ENCODE measurements at regions not wholly inside any gene's neighbourhood (a gene's known extent, or its start where the extent isn't known, plus 50 kb on each side); places are given as distances from the start of the nearest gene placed in this dataset.
A peak's percentile ranks its signal among the peaks of the same experiment; 100 is the strongest.

GRCh38 chr5:158027806-158028775 lies 169.1 kb upstream of the CLINT1 start:
- no peak for DNase-seq (ENCODE audit: low spot score)
- Mint-ChIP-seq H3K27ac (ENCODE audit: unreplicated experiment) (no peak overlapping the region), H3K36me3 (ENCODE audit: low read depth) (no peaks in the 10 kb centered on the region), H3K4me1 (ENCODE audit: low read depth) (peaks cover 25% of the 10 kb centered on the region), H3K4me3 (ENCODE audit: unreplicated experiment) (no peak overlapping the region), H3K27me3 (ENCODE audit: low read depth) (peaks cover 8% of the 10 kb centered on the region), H3K9me3 (ENCODE audit: low read depth) (no peaks in the 10 kb centered on the region)
- TF ChIP-seq CTCF (IDR thresholded peaks at IDR 0.05): no peak

- peaks cover 25% of the 10 kb centered on the region for H3K4me1 Mint-ChIP-seq (ENCODE audit: low read depth)
- no peak for TF ChIP-seq CTCF (IDR thresholded peaks at IDR 0.05)
- DNase-seq (ENCODE audit: low spot score): no peak
Measured at GRCh38 chr5:158026304-158027031, 167.5 kb upstream of the CLINT1 start.

GRCh38 chr5:158023266-158023665 lies 164.3 kb upstream of the CLINT1 start:
- TF ChIP-seq CTCF (IDR thresholded peaks at IDR 0.05): no peak
- Mint-ChIP-seq H3K4me3 (ENCODE audit: unreplicated experiment) (no peak overlapping the region), H3K27me3 (ENCODE audit: low read depth) (no peaks in the 10 kb centered on the region), H3K4me1 (ENCODE audit: low read depth) (peaks cover 30% of the 10 kb centered on the region), H3K27ac (ENCODE audit: unreplicated experiment) (no peak overlapping the region), H3K9me3 (ENCODE audit: low read depth) (no peaks in the 10 kb centered on the region), H3K36me3 (ENCODE audit: low read depth) (no peaks in the 10 kb centered on the region)
- DNase-seq (ENCODE audit: low spot score): no peak

More at GRCh38 chr5:158026304-158027031, 167.5 kb upstream of the CLINT1 start:
- Mint-ChIP-seq H3K27ac (ENCODE audit: unreplicated experiment) (peak overlapping the region; percentile 12), H3K36me3 (ENCODE audit: low read depth) (no peaks in the 10 kb centered on the region), H3K9me3 (ENCODE audit: low read depth) (no peaks in the 10 kb centered on the region), H3K27me3 (ENCODE audit: low read depth) (peaks cover 3% of the 10 kb centered on the region), H3K4me3 (ENCODE audit: unreplicated experiment) (no peak overlapping the region)

GRCh38 chr5:158022837-158023236 lies 163.9 kb upstream of the CLINT1 start:
- Mint-ChIP-seq H3K27ac (ENCODE audit: unreplicated experiment) (no peak overlapping the region), H3K4me1 (ENCODE audit: low read depth) (peaks cover 25% of the 10 kb centered on the region), H3K36me3 (ENCODE audit: low read depth) (no peaks in the 10 kb centered on the region), H3K4me3 (ENCODE audit: unreplicated experiment) (no peak overlapping the region), H3K9me3 (ENCODE audit: low read depth) (no peaks in the 10 kb centered on the region), H3K27me3 (ENCODE audit: low read depth) (no peaks in the 10 kb centered on the region)
- no peak for DNase-seq (ENCODE audit: low spot score)
- no peak for TF ChIP-seq CTCF (IDR thresholded peaks at IDR 0.05)

GRCh38 chr5:158022393-158022792 lies 163.4 kb upstream of the CLINT1 start:
- H3K9me3 Mint-ChIP-seq (ENCODE audit: low read depth): no peaks in the 10 kb centered on the region
- no peaks in the 10 kb centered on the region for H3K27me3 Mint-ChIP-seq (ENCODE audit: low read depth)
- DNase-seq (ENCODE audit: low spot score): no peak
- no peaks in the 10 kb centered on the region for H3K36me3 Mint-ChIP-seq (ENCODE audit: low read depth)
- H3K4me3 Mint-ChIP-seq (ENCODE audit: unreplicated experiment): no peak overlapping the region
- no peak for TF ChIP-seq CTCF (IDR thresholded peaks at IDR 0.05)
- peaks cover 21% of the 10 kb centered on the region for H3K4me1 Mint-ChIP-seq (ENCODE audit: low read depth)
- H3K27ac Mint-ChIP-seq (ENCODE audit: unreplicated experiment): no peak overlapping the region
